GM12875 (cell line): ENCODE measurements at regions not wholly inside any gene's neighbourhood (a gene's known extent, or its start where the extent isn't known, plus 50 kb on each side); places are given as distances from the start of the nearest gene placed in this dataset.

Experiments used
- H3K4me3 ChIP-seq: one replicate; pipeline ENCODE4 v1.5.1; 2011; ENCODE audit warnings: low read depth, low read length, control low read depth
- TF ChIP-seq, protein P1 (sequence below): IDR thresholded peaks from 2 replicates; pipeline ENCODE4 v1.5.1; 2011; ENCODE audit warnings: low read depth, mild to moderate bottlenecking, control low read depth, inconsistent platforms, low read length, moderate library complexity, borderline replicate concordance; ENCODE audit not compliant: insufficient read depth

GRCh38 chr17:70242781-70243437 lies 73.6 kb downstream of the KCNJ2 start:
- TF ChIP-seq, protein P1, sequence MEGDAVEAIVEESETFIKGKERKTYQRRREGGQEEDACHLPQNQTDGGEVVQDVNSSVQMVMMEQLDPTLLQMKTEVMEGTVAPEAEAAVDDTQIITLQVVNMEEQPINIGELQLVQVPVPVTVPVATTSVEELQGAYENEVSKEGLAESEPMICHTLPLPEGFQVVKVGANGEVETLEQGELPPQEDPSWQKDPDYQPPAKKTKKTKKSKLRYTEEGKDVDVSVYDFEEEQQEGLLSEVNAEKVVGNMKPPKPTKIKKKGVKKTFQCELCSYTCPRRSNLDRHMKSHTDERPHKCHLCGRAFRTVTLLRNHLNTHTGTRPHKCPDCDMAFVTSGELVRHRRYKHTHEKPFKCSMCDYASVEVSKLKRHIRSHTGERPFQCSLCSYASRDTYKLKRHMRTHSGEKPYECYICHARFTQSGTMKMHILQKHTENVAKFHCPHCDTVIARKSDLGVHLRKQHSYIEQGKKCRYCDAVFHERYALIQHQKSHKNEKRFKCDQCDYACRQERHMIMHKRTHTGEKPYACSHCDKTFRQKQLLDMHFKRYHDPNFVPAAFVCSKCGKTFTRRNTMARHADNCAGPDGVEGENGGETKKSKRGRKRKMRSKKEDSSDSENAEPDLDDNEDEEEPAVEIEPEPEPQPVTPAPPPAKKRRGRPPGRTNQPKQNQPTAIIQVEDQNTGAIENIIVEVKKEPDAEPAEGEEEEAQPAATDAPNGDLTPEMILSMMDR, result no peak
- H3K4me3 ChIP-seq, result no peak overlapping the region

DNA sequence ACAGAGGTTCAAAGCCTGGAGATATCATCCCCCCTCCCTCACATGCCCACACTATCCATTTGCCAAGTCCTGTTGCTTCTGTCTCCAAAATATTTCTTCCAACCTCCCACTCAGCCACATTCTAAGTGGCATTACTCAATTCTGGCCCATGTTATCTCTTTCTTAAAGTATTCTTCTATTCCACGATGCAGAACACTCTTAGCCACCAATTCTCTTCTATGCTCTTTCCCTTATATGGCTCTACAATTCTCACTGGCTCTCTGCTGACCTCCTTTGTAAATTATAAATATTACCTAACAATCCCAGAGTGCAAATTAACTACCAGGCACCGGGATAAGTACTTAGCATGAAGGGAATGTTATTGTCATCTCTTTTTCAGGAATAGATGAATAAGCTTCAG lies 82.4 kb downstream of the KCNJ2 start:
- H3K4me3 ChIP-seq, result no peak overlapping the region
- TF ChIP-seq, protein P1, result no peak

DNA sequence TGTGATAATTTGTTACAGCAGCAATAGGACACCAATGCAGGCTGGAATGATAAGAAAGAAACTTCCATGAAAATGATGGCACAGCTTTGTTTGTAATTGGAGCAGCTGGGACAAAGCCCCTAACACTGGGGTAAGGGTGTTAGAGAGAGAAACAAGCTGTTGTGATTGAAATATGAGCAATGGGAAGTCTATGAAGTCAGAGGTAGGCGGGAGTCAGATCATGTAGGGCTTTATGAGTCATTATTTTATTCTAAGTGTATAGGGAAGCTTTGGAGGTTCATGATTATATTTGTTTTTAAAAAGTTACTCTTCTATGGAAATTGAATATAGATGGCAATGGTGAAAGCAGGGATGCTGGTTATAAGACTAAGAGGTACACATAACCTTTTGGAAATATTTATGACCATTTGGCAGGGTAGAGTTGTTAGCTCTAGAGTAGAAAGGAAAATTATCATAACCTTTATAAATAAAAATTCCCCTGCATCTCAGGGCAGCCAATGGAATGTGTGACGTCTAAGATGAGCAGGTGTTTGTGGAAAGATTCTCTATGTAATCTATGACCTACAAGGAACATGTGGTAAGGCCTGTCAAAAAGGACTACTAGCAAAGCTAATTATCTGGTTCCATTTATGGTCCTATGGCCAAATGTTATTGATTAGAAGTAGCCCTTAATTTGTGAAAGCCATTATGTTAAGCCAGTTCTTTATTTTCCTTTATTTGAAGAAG lies 85.6 kb downstream of the KCNJ2 start:
- no peak overlapping the region for H3K4me3 ChIP-seq
- TF ChIP-seq, protein P1, result no peak

GRCh38 chr17:70256751-70257150 lies 87.4 kb downstream of the KCNJ2 start:
- H3K4me3 ChIP-seq, result no peak overlapping the region
- TF ChIP-seq, protein P1, result no peak

GRCh38 chr17:70258465-70258864 lies 89.1 kb downstream of the KCNJ2 start:
- TF ChIP-seq, protein P1, result no peak

GRCh38 chr17:70259400-70259799 lies 90.1 kb downstream of the KCNJ2 start:
- TF ChIP-seq, protein P1, result no peak
- H3K4me3 ChIP-seq, result no peak overlapping the region

More at GRCh38 chr17:70258465-70258864, 89.1 kb downstream of the KCNJ2 start:
- H3K4me3 ChIP-seq, result no peak overlapping the region

DNA sequence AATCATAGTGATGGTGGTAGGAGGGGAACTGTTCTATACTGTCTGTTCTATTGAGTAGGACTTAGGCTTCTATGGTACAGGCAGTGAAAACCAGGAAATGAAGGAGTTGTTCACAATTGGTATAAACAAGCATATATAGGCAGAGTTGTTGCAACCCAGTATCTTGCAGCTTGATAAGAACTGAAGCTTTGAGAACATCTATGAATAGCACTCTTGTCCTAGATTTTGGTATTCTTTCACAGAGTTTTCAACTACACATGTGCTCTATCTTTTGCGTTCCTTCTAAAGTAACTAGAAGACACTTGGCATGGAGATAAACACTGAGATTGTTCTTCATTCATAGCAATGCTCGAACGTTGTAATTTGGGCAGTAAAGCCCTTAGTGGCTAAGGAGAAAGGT lies 91.8 kb downstream of the KCNJ2 start:
- no peak overlapping the region for H3K4me3 ChIP-seq
- TF ChIP-seq, protein P1, result no peak
